Smooth muscle cell (in vitro differentiated cells): ENCODE measurements at regions not wholly inside any gene's neighbourhood (a gene's known extent, or its start where the extent isn't known, plus 50 kb on each side); places are given as distances from the start of the nearest gene placed in this dataset.

Source experiments
- DNase-seq: peaks from one replicate; lab custom pipeline; 2025; ENCODE audit not compliant: unreplicated experiment; lab: John Stamatoyannopoulos, UW
- H2AFZ ChIP-seq: fragments of 200-600 bp; sonication (generic); 2 replicates; pipeline ENCODE4 v1.6.0; 2016; ENCODE audit warnings: antibody characterized with exemption, low read depth, mild to moderate bottlenecking
- H3F3A ChIP-seq: fragments of 200-600 bp; sonication (generic); 2 replicates; pipeline ENCODE4 v1.6.0; 2017; ENCODE audit warnings: antibody characterized with exemption, low read depth
- H3K27ac ChIP-seq: fragments of 200-600 bp; sonication (generic); 2 replicates; pipeline ENCODE4 v1.5.1; 2016; ENCODE audit warnings: low read depth, mild to moderate bottlenecking
- H3K27me3 ChIP-seq: fragments of 200-600 bp; sonication (generic); 2 replicates; pipeline ENCODE4 v1.6.1; 2016; ENCODE audit warnings: low read depth, mild to moderate bottlenecking
- H3K36me3 ChIP-seq: fragments of 200-600 bp; sonication (generic); 2 replicates; pipeline ENCODE4 v1.5.1; 2016; ENCODE audit warnings: low read depth
- H3K4me1 ChIP-seq: fragments of 200-600 bp; sonication (generic); 2 replicates; pipeline ENCODE4 v1.5.1; 2016; ENCODE audit warnings: low read depth
- H3K4me2 ChIP-seq: fragments of 200-600 bp; sonication (generic); 2 replicates; pipeline ENCODE4 v1.6.0; 2016; ENCODE audit warnings: mild to moderate bottlenecking
- H3K4me3 ChIP-seq: fragments of 200-600 bp; sonication (generic); 2 replicates; pipeline ENCODE4 v1.5.1; 2016; ENCODE audit warnings: mild to moderate bottlenecking
- H3K79me2 ChIP-seq: fragments of 200-600 bp; sonication (generic); 2 replicates; pipeline ENCODE4 v1.6.0; 2016; ENCODE audit warnings: low read depth, mild to moderate bottlenecking
- H3K9ac ChIP-seq: fragments of 200-600 bp; sonication (generic); 2 replicates; pipeline ENCODE4 v1.6.0; 2016; ENCODE audit warnings: low read depth
- H3K9me3 ChIP-seq: fragments of 200-600 bp; sonication (generic); replicated peaks from 2 replicates; pipeline ENCODE4 v1.5.1; 2016; ENCODE audit warnings: low read depth
- H4K20me1 ChIP-seq: fragments of 200-600 bp; sonication (generic); 2 replicates; pipeline ENCODE4 v1.6.0; 2016; ENCODE audit warnings: low read depth
- CTCF ChIP-seq: fragments of 200-600 bp; sonication (generic); IDR thresholded peaks from 2 replicates; pipeline ENCODE4 v1.5.1; 2017; ENCODE audit warnings: borderline replicate concordance, mild to moderate bottlenecking, antibody characterized with exemption; ENCODE audit not compliant: insufficient read depth, poor library complexity, severe bottlenecking
- WGBS: methylation state at CpG from one replicate; pipeline ENCODE4 v1.1.7; 2016; ENCODE audit warnings: low lambda C conversion rate; 5-methylcytosine and 5-hydroxymethylcytosine counted together

- H4K20me1 ChIP-seq: no peaks in the 10 kb centered on the region
- H3K4me1 ChIP-seq: no peaks in the 10 kb centered on the region
- DNase-seq: no peak
- 83% methylated on average over 2 of the region's 2 CpGs for WGBS
- H3F3A ChIP-seq: no peaks in the 10 kb centered on the region
- H3K4me2 ChIP-seq: no peak overlapping the region
- H3K36me3 ChIP-seq: no peaks in the 10 kb centered on the region
- no peak for TF ChIP-seq CTCF
- H3K79me2 ChIP-seq: no peaks in the 10 kb centered on the region
- no peak overlapping the region for H3K27ac ChIP-seq
- no peaks in the 10 kb centered on the region for H3K27me3 ChIP-seq
- no peak overlapping the region for H3K4me3 ChIP-seq
- no peak overlapping the region for H2AFZ ChIP-seq
- peaks cover 4% of the 10 kb centered on the region for H3K9me3 ChIP-seq
- no peak overlapping the region for H3K9ac ChIP-seq
Measured at GRCh38 chr5:20654033-20654432, 666.0 kb upstream of the CDH18 start.

GRCh38 chr5:20649966-20650365, 662.0 kb upstream of the CDH18 start:
- 91% methylated on average over 1 of the region's 1 CpG for WGBS

GRCh38 chr5:20648981-20649380, 661.0 kb upstream of the CDH18 start:
- no peak overlapping the region for H3K4me2 ChIP-seq
- DNase-seq: no peak
- H3K9me3 ChIP-seq: peaks cover 4% of the 10 kb centered on the region
- TF ChIP-seq CTCF: no peak
- H3K36me3 ChIP-seq: no peaks in the 10 kb centered on the region
- no peak overlapping the region for H3K9ac ChIP-seq
- no peaks in the 10 kb centered on the region for H3K79me2 ChIP-seq
- H2AFZ ChIP-seq: no peak overlapping the region
- no peaks in the 10 kb centered on the region for H3K27me3 ChIP-seq
- H3K4me1 ChIP-seq: no peaks in the 10 kb centered on the region
- no peaks in the 10 kb centered on the region for H4K20me1 ChIP-seq
- H3K4me3 ChIP-seq: no peak overlapping the region
- no peak overlapping the region for H3K27ac ChIP-seq
- no peaks in the 10 kb centered on the region for H3F3A ChIP-seq

More at GRCh38 chr5:20649966-20650365, 662.0 kb upstream of the CDH18 start:
- no peak overlapping the region for H2AFZ ChIP-seq
- no peaks in the 10 kb centered on the region for H4K20me1 ChIP-seq
- H3K4me3 ChIP-seq: no peak overlapping the region
- H3K9me3 ChIP-seq: peaks cover 4% of the 10 kb centered on the region
- no peaks in the 10 kb centered on the region for H3K27me3 ChIP-seq
- no peak overlapping the region for H3K9ac ChIP-seq
- no peak overlapping the region for H3K4me2 ChIP-seq
- no peaks in the 10 kb centered on the region for H3K79me2 ChIP-seq
- H3K4me1 ChIP-seq: no peaks in the 10 kb centered on the region
- no peak for TF ChIP-seq CTCF
- H3K36me3 ChIP-seq: no peaks in the 10 kb centered on the region
- no peaks in the 10 kb centered on the region for H3F3A ChIP-seq
- no peak overlapping the region for H3K27ac ChIP-seq
- no peak for DNase-seq

GRCh38 chr5:20636686-20637085, 648.7 kb upstream of the CDH18 start:
- no peaks in the 10 kb centered on the region for H3K27me3 ChIP-seq
- H3K4me2 ChIP-seq: no peak overlapping the region
- no peaks in the 10 kb centered on the region for H3K4me1 ChIP-seq
- H3F3A ChIP-seq: no peaks in the 10 kb centered on the region
- no peaks in the 10 kb centered on the region for H4K20me1 ChIP-seq
- no peak for TF ChIP-seq CTCF
- H3K79me2 ChIP-seq: no peaks in the 10 kb centered on the region
- no peaks in the 10 kb centered on the region for H3K9me3 ChIP-seq
- no peak overlapping the region for H3K9ac ChIP-seq
- no peaks in the 10 kb centered on the region for H3K36me3 ChIP-seq
- no peak for DNase-seq
- WGBS: 0% methylated on average over 1 of the region's 1 CpG
- H2AFZ ChIP-seq: no peak overlapping the region
- no peak overlapping the region for H3K27ac ChIP-seq
- H3K4me3 ChIP-seq: no peak overlapping the region
